DMS114 treated with DMSO at 0.1 percent for 48 hours (cell line): ENCODE measurements at regions not wholly inside any gene's neighbourhood (a gene's known extent, or its start where the extent isn't known, plus 50 kb on each side); places are given as distances from the start of the nearest gene placed in this dataset.

Experiments
- DNase-seq: peaks from one replicate; lab custom pipeline; 2025; ENCODE audit not compliant: unreplicated experiment; lab: John Stamatoyannopoulos, UW

GRCh38 chr7:70953796-70954195 is 178.1 kb upstream of the GALNT17 start:
- DNase-seq = no peak

- DNase-seq = no peak
These were observed 159.3 kb upstream of the GALNT17 start for GRCh38 chr7:70972693-70973092.

- no peak for DNase-seq
These were observed 156.2 kb upstream of the GALNT17 start for GRCh38 chr7:70975754-70976153.

- DNase-seq = no peak
These were observed 145.6 kb upstream of the GALNT17 start for GRCh38 chr7:70986297-70986696.

- DNase-seq = no peak
These were observed 137.8 kb upstream of the GALNT17 start for GRCh38 chr7:70994176-70994575.

DNA sequence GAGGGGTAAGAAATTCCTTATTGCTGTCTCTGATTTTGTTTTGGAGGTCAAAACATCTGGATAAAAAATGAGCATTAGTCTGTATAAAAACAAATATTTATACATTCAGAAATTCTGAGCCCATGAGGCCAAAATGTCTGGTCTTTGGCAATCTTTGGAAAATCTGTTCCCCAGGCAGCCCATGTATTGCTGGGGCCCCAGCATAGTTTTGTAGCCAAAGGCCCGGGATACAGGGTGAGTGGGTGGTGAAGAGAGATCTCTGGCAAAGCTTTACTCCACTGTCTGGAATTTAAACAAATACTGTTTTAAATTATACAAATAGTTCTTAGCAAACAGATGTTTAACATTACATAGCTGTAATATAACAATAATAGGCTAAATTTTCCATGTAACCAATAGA is 134.7 kb upstream of the GALNT17 start:
- no peak for DNase-seq

DNA sequence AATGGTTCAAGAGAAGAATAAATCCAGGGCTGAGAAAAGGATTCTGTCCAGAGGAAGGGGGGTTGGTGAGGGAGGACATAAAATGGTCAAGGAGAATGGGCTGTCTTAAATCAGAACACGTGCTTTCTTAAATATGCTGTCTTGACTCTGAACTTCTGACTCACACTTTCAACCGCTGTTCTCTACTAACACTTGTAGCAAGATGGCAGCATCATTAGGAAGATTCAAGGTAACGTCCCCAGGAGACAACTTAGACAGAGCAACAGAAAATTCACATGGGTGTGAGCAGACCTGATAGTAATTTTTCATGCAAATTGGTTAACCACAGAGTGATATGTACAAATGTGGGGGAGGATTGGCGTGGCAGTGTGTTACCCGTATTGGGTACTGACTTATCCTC is 126.8 kb upstream of the GALNT17 start:
- no peak for DNase-seq

- no peak for DNase-seq
These were observed 122.3 kb upstream of the GALNT17 start for GRCh38 chr7:71009636-71010035.

DNA sequence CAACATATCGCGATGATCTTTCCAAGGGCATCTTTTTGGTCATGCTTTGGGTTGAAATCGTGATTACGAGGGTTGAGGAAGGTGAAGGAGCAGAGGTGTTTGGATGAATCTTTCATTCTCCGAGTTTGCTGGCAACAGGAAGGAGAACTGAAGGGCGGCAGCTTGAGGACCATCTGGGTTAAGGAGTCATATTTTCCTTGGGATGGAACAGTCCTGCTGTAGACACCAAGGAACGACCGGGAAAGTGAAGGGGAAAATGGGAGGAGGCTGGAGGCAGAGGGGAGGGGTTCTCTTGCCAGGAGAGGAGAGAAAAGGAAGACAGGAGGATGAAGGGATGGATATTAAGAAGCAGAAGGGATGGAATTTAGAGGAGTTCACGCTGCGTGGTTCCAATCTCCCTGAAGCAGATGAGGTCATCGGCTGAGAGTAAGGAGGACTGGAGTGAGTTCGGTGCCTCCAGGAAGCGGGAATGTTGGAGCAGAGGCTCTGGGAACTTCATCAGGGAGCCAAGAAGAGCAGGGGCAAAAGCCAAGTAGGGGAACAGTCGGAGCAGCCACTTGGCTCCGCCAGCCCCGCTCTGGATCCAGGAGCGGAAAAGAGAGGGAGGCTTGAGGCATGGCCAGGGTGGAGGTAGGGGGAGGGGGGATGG is 116.6 kb upstream of the GALNT17 start:
- DNase-seq = no peak

- no peak for DNase-seq
These were observed 115.5 kb upstream of the GALNT17 start for GRCh38 chr7:71016401-71016800.

DNA sequence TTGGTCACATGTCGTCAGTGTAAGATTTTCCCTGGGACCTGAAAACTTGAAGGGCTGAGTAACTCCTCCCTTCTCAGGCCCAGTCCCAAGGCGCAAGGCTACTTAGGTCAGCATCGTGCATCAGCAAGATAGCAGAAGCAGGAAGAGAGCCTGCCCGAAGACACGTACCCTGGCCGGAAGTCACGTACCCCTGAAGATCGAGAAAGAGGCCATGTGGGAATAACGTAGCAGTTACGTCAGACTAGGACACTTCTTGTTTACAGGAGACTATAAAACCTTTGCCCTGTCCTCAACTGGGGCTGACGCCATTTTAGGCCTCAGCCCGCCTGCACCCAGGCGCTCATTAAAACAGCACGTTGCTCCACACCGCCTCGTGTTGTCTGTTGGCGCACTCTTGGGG is 114.3 kb upstream of the GALNT17 start:
- DNase-seq = no peak

DNA sequence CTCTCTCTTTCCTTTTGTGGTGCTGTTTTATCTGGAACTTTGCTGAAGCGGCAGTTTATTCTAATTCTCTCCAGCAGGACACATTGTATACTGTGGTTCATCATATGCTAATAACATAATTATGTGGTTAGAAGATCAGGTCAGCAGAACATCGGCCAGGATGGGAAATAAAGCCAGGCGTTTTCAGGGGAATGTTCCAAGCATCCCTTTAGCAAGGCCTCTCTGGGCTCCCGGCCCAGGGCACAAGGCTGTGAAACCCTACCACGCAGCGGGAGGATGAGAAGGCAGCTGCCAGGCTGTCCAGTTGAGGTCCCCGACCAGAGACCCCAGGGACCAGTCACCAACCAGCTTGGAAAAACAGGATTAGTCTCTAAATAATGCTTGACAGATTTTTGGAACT is 112.2 kb upstream of the GALNT17 start:
- no peak for DNase-seq

- DNase-seq = no peak
These were observed 110.8 kb upstream of the GALNT17 start for GRCh38 chr7:71021131-71021530.

DNA sequence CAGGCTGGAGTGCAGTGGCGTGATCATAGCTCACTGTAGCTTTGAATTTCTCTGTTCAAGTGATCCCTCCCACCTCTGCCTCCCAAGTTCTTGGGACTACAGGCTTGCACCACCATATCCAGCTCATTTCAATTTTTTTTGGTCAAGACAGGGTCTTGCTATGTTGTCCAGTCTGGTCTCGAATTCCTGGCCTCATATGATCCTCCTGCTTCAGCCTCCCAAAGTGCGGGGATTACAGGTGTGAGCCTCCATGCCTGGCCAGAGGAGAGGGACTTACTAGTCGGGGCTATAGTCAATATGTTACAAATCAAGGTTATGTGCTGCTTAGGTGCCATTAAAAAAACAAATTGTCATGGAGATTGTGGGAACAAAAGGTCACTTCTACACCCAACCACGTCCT is 105.3 kb upstream of the GALNT17 start:
- no peak for DNase-seq

DNA sequence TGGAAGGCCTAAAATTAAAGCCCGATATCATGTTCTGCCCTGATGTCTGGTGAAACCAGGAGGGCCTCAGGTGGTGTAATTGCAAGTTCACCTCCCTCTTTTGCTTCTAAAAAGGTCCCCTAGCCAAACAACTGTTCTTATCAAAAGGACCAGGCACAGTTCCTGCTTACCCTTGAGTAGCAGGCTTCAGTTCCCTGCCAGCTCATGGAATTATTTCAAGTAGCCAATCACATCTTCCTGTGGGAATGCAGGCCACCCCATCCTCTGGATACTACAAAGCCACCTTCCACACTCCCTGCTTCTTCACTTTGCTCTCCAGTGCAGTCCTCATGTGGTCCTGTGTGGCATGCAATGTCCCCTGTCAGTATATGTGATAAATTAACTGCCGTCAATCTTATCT is 97.7 kb upstream of the GALNT17 start:
- DNase-seq = no peak

DNA sequence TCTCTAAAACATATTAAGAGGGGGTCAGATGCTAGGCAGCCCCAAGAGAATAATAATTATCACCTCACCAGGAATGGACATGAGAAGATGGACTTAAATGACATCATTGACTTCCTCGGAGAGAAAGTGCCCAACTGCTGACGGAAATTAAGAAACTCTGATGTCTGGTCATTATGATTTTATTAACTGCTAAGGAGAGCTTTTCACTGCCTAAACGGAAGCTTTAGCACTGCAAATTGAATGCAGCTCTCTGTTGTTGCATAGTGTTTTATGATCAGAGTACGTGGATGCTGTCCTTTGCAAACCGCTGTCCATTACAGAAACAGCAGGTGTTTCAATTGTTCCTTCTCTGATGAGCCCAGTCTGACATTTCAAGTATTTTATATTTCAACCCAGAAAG is 89.4 kb upstream of the GALNT17 start:
- DNase-seq = no peak

DNA sequence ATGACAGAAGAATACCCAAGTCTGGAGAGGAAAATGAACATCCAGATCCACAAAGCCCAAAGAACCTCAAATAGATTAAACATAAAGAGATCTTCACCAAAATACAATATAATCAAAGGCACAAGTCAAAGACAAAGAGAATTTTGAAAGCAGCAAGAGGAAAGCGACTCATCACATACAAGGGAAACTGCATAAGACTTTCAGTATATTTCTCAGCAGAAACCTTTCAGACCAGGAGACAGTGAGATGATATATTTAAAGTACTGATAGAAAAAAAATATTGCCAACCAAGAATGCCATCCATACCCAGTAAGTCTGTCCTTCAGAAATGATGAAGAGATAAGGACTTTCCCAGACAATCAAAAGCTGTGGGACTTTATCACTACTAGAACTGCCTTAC is 81.5 kb upstream of the GALNT17 start:
- no peak for DNase-seq

DNA sequence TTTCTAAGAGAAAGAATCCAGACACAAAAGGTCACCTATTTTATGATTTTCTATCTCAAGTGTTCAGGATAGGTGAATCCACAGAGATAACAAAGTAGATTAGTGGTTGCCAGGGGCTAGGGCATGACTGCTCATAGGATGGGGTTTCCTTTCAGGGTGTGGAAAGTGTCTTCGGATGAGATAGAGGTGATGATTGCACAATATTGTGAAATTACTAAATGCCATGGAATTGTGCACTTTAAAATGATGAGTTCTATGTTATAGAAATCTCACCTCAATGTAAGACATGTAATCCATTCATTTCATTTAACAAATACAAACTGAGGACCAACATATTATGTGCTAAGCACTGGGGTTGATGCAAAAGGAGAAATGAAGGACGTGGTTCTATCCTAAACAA is 76.4 kb upstream of the GALNT17 start:
- no peak for DNase-seq

DNA sequence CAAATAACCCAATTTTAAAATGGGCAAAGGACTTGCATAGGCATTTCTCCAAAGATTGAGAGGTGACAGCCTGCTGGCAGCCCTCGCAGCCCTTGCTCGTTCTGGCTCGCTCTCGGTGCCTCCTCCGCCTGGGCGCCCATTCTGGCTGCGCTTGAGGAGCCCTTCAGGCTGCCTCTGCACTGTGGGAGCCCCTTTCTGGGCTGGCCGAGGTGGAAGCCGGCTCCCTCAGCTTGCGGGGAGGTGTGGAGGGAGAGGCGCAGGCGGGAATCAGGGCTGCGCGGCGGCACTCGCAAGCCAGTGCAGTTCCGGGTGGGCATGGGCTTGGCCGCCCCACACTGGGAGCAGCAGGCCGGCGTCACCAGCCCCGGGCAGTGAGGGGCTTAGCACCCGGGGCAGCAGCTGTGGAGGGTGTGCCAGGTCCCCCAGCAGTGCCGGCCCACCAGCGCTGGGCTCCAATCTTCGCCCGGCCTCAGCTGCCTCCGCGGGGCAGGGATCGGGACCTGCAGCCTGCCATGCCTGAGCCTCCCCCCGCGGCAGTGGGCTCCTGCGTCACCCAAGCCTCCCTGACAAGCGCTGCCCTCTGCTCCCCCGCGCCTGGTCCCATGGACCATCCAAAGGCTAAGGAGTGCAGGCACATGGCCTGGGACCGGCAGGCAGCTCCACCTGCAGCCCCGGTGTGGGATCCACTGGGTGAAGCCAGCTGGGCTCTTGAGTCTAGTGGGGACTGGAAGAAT is 54.0 kb upstream of the GALNT17 start:
- no peak for DNase-seq
